IMR-90 (cell line): ENCODE measurements at regions not wholly inside any gene's neighbourhood (a gene's known extent, or its start where the extent isn't known, plus 50 kb on each side); places are given as distances from the start of the nearest gene placed in this dataset.

Source experiments
- ATAC-seq: fragments of 200-7000 bp; cut with Tn5 transposase; 2 replicates; pipeline ENCODE4 v1.9.1; 2020; ENCODE audit warnings: low read depth, mild to moderate bottlenecking, moderate library complexity
- BruUV-seq: library from RNA; stranded (reverse); fragments of 400-500 nt; replicated peaks from 2 replicates; lab custom pipeline; 2021; lab: Mats Ljungman, UMichigan
- CTCF ChIA-PET: fragments of 300-600 bp; formaldehyde crosslinking; extraction: SDS; loops from one replicate; lab custom pipeline; 2021; ENCODE audit warnings: antibody characterized with exemption; lab: Yijun Ruan, JAX
- POLR2A ChIA-PET: fragments of 300-600 bp; sonication (Branson Sonifier 250); formaldehyde crosslinking; loops from one replicate; lab custom pipeline; 2022; ENCODE audit warnings: antibody characterized with exemption; ENCODE audit not compliant: unreplicated experiment; lab: Charles Lee
- DNase-seq: peaks from one replicate; pipeline ENCODE4 v3.0.0; 2013
- H2AFZ ChIP-seq: replicated peaks from 2 replicates; pipeline ENCODE3; 2013; ENCODE audit warnings: low read length, mild to moderate bottlenecking; ENCODE audit not compliant: poor library complexity
- H2AK5ac ChIP-seq: 2 replicates; pipeline ENCODE4 v1.6.1; 2013; ENCODE audit warnings: low read depth, low read length, inconsistent platforms
- H2AK9ac ChIP-seq: replicated peaks from 2 replicates; pipeline ENCODE3; 2013; ENCODE audit warnings: mild to moderate bottlenecking, low read depth, low read length, moderate library complexity; ENCODE audit not compliant: poor library complexity
- H2BK120ac ChIP-seq: 2 replicates; pipeline ENCODE4 v1.6.1; 2013; ENCODE audit warnings: low read depth, low read length, inconsistent platforms
- H2BK15ac ChIP-seq: 3 replicates; pipeline ENCODE4 v1.6.1; 2013; ENCODE audit warnings: low read depth, low read length, inconsistent platforms
- H2BK20ac ChIP-seq: 2 replicates; pipeline ENCODE4 v1.6.1; 2013; ENCODE audit warnings: low read depth, mild to moderate bottlenecking, inconsistent platforms, low read length, moderate library complexity
- H2BK5ac ChIP-seq: 2 replicates; pipeline ENCODE4 v1.6.1; 2013; ENCODE audit warnings: mild to moderate bottlenecking, low read depth, low read length, inconsistent platforms; ENCODE audit not compliant: poor library complexity, severe bottlenecking
- H3K14ac ChIP-seq: replicated peaks from 2 replicates; pipeline ENCODE4 v1.6.1; 2013; ENCODE audit warnings: low read depth, low read length, inconsistent platforms
- H3K18ac ChIP-seq: 2 replicates; pipeline ENCODE4 v1.6.1; 2013; ENCODE audit warnings: low read depth, low read length, control low read depth
- H3K23ac ChIP-seq: 2 replicates; pipeline ENCODE4 v1.6.1; 2013; ENCODE audit warnings: low read depth, low read length, inconsistent platforms
- H3K27ac ChIP-seq: 2 replicates; pipeline ENCODE4 v1.5.1; 2013; ENCODE audit warnings: mild to moderate bottlenecking, control low read depth, low read length; ENCODE audit not compliant: insufficient read depth
- H3K27me3 ChIP-seq: 2 replicates; pipeline ENCODE4 v1.6.1; 2013; ENCODE audit warnings: low read length; ENCODE audit not compliant: control insufficient read depth, insufficient read depth
- H3K36me3 ChIP-seq: 2 replicates; pipeline ENCODE4 v1.6.1; 2013; ENCODE audit warnings: low read length, mixed read lengths; ENCODE audit not compliant: control insufficient read depth, insufficient read depth
- H3K4ac ChIP-seq: 2 replicates; pipeline ENCODE4 v1.6.1; 2013; ENCODE audit warnings: low read depth, low read length, inconsistent platforms
- H3K4me1 ChIP-seq: 2 replicates; pipeline ENCODE4 v1.6.1; 2013; ENCODE audit warnings: low read length, mixed read lengths; ENCODE audit not compliant: control insufficient read depth, insufficient read depth
- H3K4me2 ChIP-seq: 2 replicates; pipeline ENCODE4 v1.6.1; 2013; ENCODE audit warnings: low read depth, mild to moderate bottlenecking, control low read depth, low read length, moderate library complexity
- H3K4me3 ChIP-seq: 2 replicates; pipeline ENCODE4 v1.5.1; 2013; ENCODE audit warnings: low read depth, mild to moderate bottlenecking, control low read depth, low read length, moderate library complexity; ENCODE audit not compliant: insufficient read depth
- H3K56ac ChIP-seq: 2 replicates; pipeline ENCODE4 v1.6.1; 2013; ENCODE audit warnings: low read length, inconsistent platforms; ENCODE audit not compliant: insufficient read depth; ENCODE audit errors: extremely low read depth
- H3K79me1 ChIP-seq, 2 experiments: 2 replicates each; pipeline ENCODE4 v1.6.1; 2013; ENCODE audit warnings: low read length in 2 of 2, inconsistent platforms in 1 of 2, low read depth in 1 of 2
- H3K9ac ChIP-seq: 2 replicates; pipeline ENCODE4 v1.6.1; 2013; ENCODE audit warnings: low read depth, low read length, control low read depth
- H3K9me1 ChIP-seq: 2 replicates; pipeline ENCODE4 v1.6.1; 2013; ENCODE audit warnings: low read length, inconsistent platforms; ENCODE audit not compliant: insufficient read depth
- H3K9me3 ChIP-seq: 2 replicates; pipeline ENCODE4 v1.6.1; 2013; ENCODE audit warnings: low read length; ENCODE audit not compliant: control insufficient read depth, insufficient read depth
- H4K20me1 ChIP-seq: 2 replicates; pipeline ENCODE4 v1.6.1; 2013; ENCODE audit warnings: low read length, inconsistent platforms; ENCODE audit not compliant: insufficient read depth
- H4K5ac ChIP-seq: 2 replicates; pipeline ENCODE4 v1.6.1; 2013; ENCODE audit warnings: mild to moderate bottlenecking, low read depth, low read length, control low read depth
- H4K8ac ChIP-seq, 2 experiments: 2 replicates each; pipeline ENCODE4 v1.6.1; 2013; ENCODE audit warnings: low read depth in 2 of 2, low read length in 2 of 2, control low read depth in 1 of 2, inconsistent platforms in 1 of 2
- H4K91ac ChIP-seq: 2 replicates; pipeline ENCODE4 v1.6.1; 2013; ENCODE audit warnings: low read depth, low read length, inconsistent platforms; ENCODE audit not compliant: insufficient read depth
- BHLHE40 ChIP-seq: fragments of 150-350 bp; IDR thresholded peaks from 2 replicates; pipeline ENCODE4 v1.6.1; 2016; ENCODE audit warnings: mild to moderate bottlenecking, low read depth, low read length
- CEBPB ChIP-seq: IDR thresholded peaks from 2 replicates; pipeline ENCODE4 v1.6.1; 2012; ENCODE audit warnings: low read depth, low read length, improper control_type of control experiment
- CHD1 ChIP-seq: IDR thresholded peaks from 2 replicates; pipeline ENCODE4 v1.6.1; 2012; ENCODE audit warnings: low read depth, low read length, improper control_type of control experiment
- FOS ChIP-seq: fragments of 150-350 bp; IDR thresholded peaks from 2 replicates; pipeline ENCODE4 v1.6.1; 2016; ENCODE audit warnings: low read depth, low read length
- MAFK ChIP-seq: IDR thresholded peaks from 2 replicates; pipeline ENCODE4 v1.6.1; 2012; ENCODE audit warnings: low read depth, low read length, improper control_type of control experiment
- MAZ ChIP-seq: IDR thresholded peaks from 2 replicates; pipeline ENCODE4 v1.6.1; 2012; ENCODE audit warnings: low read depth, mild to moderate bottlenecking, low read length, improper control_type of control experiment, moderate library complexity, borderline replicate concordance
- MXI1 ChIP-seq: IDR thresholded peaks from 2 replicates; pipeline ENCODE4 v1.6.1; 2012; ENCODE audit warnings: low read depth, mild to moderate bottlenecking, low read length, moderate library complexity, borderline replicate concordance
- NFE2L2 ChIP-seq: fragments of 150-350 bp; IDR thresholded peaks from 2 replicates; pipeline ENCODE4 v1.6.1; 2016; ENCODE audit warnings: low read depth, mild to moderate bottlenecking, low read length
- POLR2A ChIP-seq: IDR thresholded peaks from 2 replicates; pipeline ENCODE4 v1.6.1; 2012; ENCODE audit warnings: mild to moderate bottlenecking, low read depth, low read length
- RAD21 ChIP-seq: IDR thresholded peaks from 2 replicates; pipeline ENCODE4 v1.6.1; 2012; ENCODE audit warnings: low read length, improper control_type of control experiment
- RCOR1 ChIP-seq: IDR thresholded peaks from 2 replicates; pipeline ENCODE4 v1.6.1; 2012; ENCODE audit warnings: mild to moderate bottlenecking, low read length, improper control_type of control experiment; ENCODE audit not compliant: insufficient replicate concordance
- RFX5 ChIP-seq: IDR thresholded peaks from 2 replicates; pipeline ENCODE4 v1.8.0; 2012; ENCODE audit warnings: low read depth, mild to moderate bottlenecking, low read length, moderate library complexity
- SMC3 ChIP-seq: fragments of 150-350 bp; IDR thresholded peaks from 2 replicates; pipeline ENCODE4 v1.6.1; 2016; ENCODE audit warnings: low read depth, mild to moderate bottlenecking, antibody characterized with exemption, low read length, moderate library complexity
- WGBS, 2 experiments: methylation state at CpG; one replicate each; pipeline versions ENCODE4 v1.1.5 to v1.1.7; 2013; ENCODE audit warnings: missing lambda C conversion rate in 2 of 2; ENCODE audit not compliant: insufficient read length in 1 of 2; ENCODE audit errors: extremely low coverage in 2 of 2; 5-methylcytosine and 5-hydroxymethylcytosine counted together
- dilution Hi-C: fragments of 300-500 bp; cut with HindIII; formaldehyde crosslinking; loops from one replicate; pipeline ENCODE4 v1.14.3; 2018; ENCODE audit warnings: low sequenced_read_pairs; ENCODE audit not compliant: unreplicated experiment
- in situ Hi-C: fragments of 300-500 bp; cut with MboI; formaldehyde crosslinking; loops from 3 replicates; pipeline ENCODE4 v1.14.3; 2019; ENCODE audit warnings: low sequenced_read_pairs, inconsistent platforms, mixed read lengths
- intact Hi-C: fragments of 100-400 bp; cut with micrococcal nuclease; formaldehyde crosslinking; loops from 2 replicates; pipeline ENCODE4 v1.10.0; 2022
- TF ChIP-seq, protein P1 (sequence below): fragments of 150-350 bp; IDR thresholded peaks from 2 replicates; pipeline ENCODE4 v1.6.1; 2016; ENCODE audit warnings: low read depth, mild to moderate bottlenecking, low read length, moderate library complexity, borderline replicate concordance
- TF ChIP-seq, protein P2 (sequence below): conservative IDR thresholded peaks from 2 replicates; pipeline ENCODE4 v1.5.1; 2012; ENCODE audit warnings: mild to moderate bottlenecking, low read depth, low read length, improper control_type of control experiment
- TF ChIP-seq, protein P3 (sequence below): fragments of 150-350 bp; IDR thresholded peaks from 2 replicates; pipeline ENCODE4 v1.6.1; 2017; ENCODE audit warnings: mild to moderate bottlenecking, antibody characterized with exemption, low read length, low read depth

DNA sequence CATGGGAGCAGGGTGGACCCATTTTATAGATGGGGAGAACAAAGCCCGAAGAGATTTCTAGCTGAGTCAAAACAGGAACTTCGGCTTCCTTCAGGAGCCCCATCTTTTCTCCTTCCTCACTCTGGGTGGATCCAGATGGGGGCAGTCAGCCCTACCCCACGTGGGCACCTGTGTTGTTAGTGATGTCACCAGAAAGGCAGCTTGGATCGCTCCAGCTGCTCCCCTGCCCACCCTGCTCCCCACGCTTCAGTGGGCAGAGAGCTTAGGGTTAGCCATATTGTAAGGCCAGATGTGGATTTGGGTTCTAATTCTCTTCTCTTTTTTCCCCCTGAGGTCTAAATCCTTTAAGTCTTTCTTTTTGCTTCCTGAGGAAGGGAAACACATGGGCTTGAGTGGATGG is 132.3 kb upstream of the PJA1 start:
- WGBS, 2 experiments = no CpG with 5 or more reads among the region's 5 CpGs
- Histone ChIP-seq H3K36me3 (no peaks in the 10 kb centered on the region), H4K91ac (no peak overlapping the region), H3K79me1 (no peaks in the 10 kb centered on the region), H3K9me1 (no peaks in the 10 kb centered on the region), H3K4me3 (no peak overlapping the region), H3K4me2 (no peak overlapping the region), H2AK5ac (no peak overlapping the region), H3K23ac (no peak overlapping the region), H2AK9ac (no peak overlapping the region), H3K4me1 (no peaks in the 10 kb centered on the region), H4K20me1 (no peaks in the 10 kb centered on the region; the same call in 1 of the 2 replicates), H4K5ac (no peak overlapping the region), H3K14ac (no peak overlapping the region), H4K8ac (no peak overlapping the region), H2AFZ (no peak overlapping the region), H3K9me3 (no peaks in the 10 kb centered on the region), H3K18ac (no peak overlapping the region), H2BK15ac (no peak overlapping the region), H3K4ac (no peak overlapping the region), H3K27ac (no peak overlapping the region), H2BK20ac (no peak overlapping the region), H3K56ac (no peak overlapping the region), H2BK5ac (no peak overlapping the region), H2BK120ac (no peak overlapping the region), H3K9ac (no peak overlapping the region), H3K27me3 (peaks cover 41% of the 10 kb centered on the region)
- intact Hi-C loops = no loop called here
- ATAC-seq (no peak), DNase-seq (no peak)
- POLR2A ChIA-PET = no interaction called here
- CTCF ChIA-PET = interaction anchor here (0.6 kb wide), 1 partner anchor 39 kb away, joined by 3 read pairs; no protein-coding TSS in a partner anchor
- dilution Hi-C loops = no loop called here
- TF ChIP-seq MAZ (no peak), RAD21 (no peak), SMC3 (no peak), MAFK (no peak), CHD1 (no peak), FOS (no peak), RFX5 (no peak), MXI1 (no peak), BHLHE40 (no peak), CEBPB (no peak), RCOR1 (no peak), NFE2L2 (no peak), POLR2A (no peak)
- TF ChIP-seq, protein P1, sequence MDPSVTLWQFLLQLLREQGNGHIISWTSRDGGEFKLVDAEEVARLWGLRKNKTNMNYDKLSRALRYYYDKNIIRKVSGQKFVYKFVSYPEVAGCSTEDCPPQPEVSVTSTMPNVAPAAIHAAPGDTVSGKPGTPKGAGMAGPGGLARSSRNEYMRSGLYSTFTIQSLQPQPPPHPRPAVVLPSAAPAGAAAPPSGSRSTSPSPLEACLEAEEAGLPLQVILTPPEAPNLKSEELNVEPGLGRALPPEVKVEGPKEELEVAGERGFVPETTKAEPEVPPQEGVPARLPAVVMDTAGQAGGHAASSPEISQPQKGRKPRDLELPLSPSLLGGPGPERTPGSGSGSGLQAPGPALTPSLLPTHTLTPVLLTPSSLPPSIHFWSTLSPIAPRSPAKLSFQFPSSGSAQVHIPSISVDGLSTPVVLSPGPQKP = no peak
- TF ChIP-seq, protein P2, sequence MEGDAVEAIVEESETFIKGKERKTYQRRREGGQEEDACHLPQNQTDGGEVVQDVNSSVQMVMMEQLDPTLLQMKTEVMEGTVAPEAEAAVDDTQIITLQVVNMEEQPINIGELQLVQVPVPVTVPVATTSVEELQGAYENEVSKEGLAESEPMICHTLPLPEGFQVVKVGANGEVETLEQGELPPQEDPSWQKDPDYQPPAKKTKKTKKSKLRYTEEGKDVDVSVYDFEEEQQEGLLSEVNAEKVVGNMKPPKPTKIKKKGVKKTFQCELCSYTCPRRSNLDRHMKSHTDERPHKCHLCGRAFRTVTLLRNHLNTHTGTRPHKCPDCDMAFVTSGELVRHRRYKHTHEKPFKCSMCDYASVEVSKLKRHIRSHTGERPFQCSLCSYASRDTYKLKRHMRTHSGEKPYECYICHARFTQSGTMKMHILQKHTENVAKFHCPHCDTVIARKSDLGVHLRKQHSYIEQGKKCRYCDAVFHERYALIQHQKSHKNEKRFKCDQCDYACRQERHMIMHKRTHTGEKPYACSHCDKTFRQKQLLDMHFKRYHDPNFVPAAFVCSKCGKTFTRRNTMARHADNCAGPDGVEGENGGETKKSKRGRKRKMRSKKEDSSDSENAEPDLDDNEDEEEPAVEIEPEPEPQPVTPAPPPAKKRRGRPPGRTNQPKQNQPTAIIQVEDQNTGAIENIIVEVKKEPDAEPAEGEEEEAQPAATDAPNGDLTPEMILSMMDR = no peak
- TF ChIP-seq, protein P3, sequence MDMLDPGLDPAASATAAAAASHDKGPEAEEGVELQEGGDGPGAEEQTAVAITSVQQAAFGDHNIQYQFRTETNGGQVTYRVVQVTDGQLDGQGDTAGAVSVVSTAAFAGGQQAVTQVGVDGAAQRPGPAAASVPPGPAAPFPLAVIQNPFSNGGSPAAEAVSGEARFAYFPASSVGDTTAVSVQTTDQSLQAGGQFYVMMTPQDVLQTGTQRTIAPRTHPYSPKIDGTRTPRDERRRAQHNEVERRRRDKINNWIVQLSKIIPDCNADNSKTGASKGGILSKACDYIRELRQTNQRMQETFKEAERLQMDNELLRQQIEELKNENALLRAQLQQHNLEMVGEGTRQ = no peak
- no TSS peak for BruUV-seq
- in situ Hi-C loops = no loop called here
